ENCODE measurements at regions not wholly inside any gene's neighbourhood (a gene's known extent, or its start where the extent isn't known, plus 50 kb on each side); places are given as distances from the start of the nearest gene placed in this dataset.

GRCh38 chr2:4295680-4296079 is 592.3 kb downstream of the DCDC2C start:
- no peak overlapping the region for H3K4me3 ChIP-seq (ENCODE audit: low read depth, low read length)
- DNase-seq (ENCODE audit: low read depth, low spot score) = no peak
- in situ Hi-C loops (cut with HindIII; ENCODE audit: low sequenced_read_pairs) = no loop called here
- TF ChIP-seq, protein P1, sequence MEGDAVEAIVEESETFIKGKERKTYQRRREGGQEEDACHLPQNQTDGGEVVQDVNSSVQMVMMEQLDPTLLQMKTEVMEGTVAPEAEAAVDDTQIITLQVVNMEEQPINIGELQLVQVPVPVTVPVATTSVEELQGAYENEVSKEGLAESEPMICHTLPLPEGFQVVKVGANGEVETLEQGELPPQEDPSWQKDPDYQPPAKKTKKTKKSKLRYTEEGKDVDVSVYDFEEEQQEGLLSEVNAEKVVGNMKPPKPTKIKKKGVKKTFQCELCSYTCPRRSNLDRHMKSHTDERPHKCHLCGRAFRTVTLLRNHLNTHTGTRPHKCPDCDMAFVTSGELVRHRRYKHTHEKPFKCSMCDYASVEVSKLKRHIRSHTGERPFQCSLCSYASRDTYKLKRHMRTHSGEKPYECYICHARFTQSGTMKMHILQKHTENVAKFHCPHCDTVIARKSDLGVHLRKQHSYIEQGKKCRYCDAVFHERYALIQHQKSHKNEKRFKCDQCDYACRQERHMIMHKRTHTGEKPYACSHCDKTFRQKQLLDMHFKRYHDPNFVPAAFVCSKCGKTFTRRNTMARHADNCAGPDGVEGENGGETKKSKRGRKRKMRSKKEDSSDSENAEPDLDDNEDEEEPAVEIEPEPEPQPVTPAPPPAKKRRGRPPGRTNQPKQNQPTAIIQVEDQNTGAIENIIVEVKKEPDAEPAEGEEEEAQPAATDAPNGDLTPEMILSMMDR (IDR thresholded peaks at IDR 0.05; ENCODE audit: low read depth, low read length) = no peak

- no peak overlapping the region for H3K4me3 ChIP-seq (ENCODE audit: low read depth, low read length)
- in situ Hi-C loops (cut with HindIII; ENCODE audit: low sequenced_read_pairs) = no loop called here
- TF ChIP-seq, protein P1 (IDR thresholded peaks at IDR 0.05; ENCODE audit: low read depth, low read length) = no peak
- DNase-seq (ENCODE audit: low read depth, low spot score) = no peak
These were observed 597.2 kb downstream of the DCDC2C start for GRCh38 chr2:4300616-4301015.

GRCh38 chr2:4324531-4324930 is 621.2 kb downstream of the DCDC2C start:
- in situ Hi-C loops (cut with HindIII; ENCODE audit: low sequenced_read_pairs) = no loop called here
- H3K4me3 ChIP-seq (ENCODE audit: low read depth, low read length) = no peak overlapping the region
- DNase-seq (ENCODE audit: low read depth, low spot score) = no peak
- TF ChIP-seq, protein P1 (IDR thresholded peaks at IDR 0.05; ENCODE audit: low read depth, low read length) = no peak

DNA sequence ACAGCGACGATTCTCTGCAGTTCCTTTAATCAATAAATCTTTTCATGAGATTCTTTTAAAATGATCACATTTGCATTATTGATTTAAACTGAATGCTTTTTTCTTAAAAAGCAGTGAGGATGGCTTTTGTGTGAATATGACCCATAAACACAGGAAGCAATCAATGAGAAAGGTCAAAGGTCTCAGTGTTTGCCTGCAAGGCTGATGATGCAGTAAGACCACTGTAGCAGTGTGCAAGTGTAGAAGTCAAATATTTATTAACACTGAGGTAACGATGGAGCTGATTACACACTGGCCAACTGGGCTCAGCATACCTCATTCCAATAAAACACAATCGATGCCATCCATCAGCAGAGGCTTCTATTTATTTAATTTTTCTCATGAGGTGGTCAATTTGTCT is 633.5 kb downstream of the DCDC2C start:
- in situ Hi-C loops (cut with HindIII; ENCODE audit: low sequenced_read_pairs) = no loop called here
- DNase-seq (ENCODE audit: low read depth, low spot score) = no peak
- TF ChIP-seq, protein P1 (IDR thresholded peaks at IDR 0.05; ENCODE audit: low read depth, low read length) = no peak
- no peak overlapping the region for H3K4me3 ChIP-seq (ENCODE audit: low read depth, low read length)

DNA sequence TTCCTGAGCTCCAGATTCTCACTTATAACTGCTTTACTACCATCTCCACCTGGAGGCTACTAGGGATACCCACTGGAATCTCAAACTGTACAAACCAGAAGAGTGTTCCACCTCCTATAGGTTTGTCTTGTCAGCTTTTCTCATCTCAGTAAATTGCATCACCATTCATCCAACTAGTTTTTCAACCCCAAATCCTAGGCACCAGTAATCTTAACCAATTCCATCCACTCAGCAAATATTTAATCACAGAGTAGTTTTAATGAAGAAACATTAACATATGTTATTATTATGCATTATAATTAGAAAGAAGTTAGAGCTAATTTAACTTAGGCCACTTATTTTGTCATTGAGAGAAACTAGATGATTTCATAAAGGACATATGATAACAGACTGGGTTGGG is 635.0 kb downstream of the DCDC2C start:
- DNase-seq (ENCODE audit: low read depth, low spot score) = no peak
- TF ChIP-seq, protein P1 (IDR thresholded peaks at IDR 0.05; ENCODE audit: low read depth, low read length) = no peak
- no peak overlapping the region for H3K4me3 ChIP-seq (ENCODE audit: low read depth, low read length)
- in situ Hi-C loops (cut with HindIII; ENCODE audit: low sequenced_read_pairs) = no loop called here

DNA sequence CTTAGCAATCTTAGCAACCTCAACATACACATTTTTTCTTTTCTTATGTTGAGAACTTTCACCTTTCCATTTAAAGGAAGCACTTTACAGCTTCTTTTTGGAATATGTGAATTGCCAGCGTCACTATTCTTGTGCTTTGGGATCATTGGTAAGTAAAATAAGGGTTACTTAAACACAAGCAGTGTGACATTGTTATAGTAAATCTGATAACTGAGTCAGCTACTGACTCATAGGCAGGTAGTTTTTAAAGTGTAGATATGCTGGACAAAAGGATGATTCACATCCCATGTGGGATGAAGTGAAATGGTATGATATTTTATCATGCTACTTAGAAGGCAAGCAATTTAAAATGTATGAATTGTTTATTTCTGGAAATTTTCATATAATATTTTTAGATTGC is 637.2 kb downstream of the DCDC2C start:
- TF ChIP-seq, protein P1 (IDR thresholded peaks at IDR 0.05; ENCODE audit: low read depth, low read length) = no peak
- H3K4me3 ChIP-seq (ENCODE audit: low read depth, low read length) = no peak overlapping the region
- in situ Hi-C loops (cut with HindIII; ENCODE audit: low sequenced_read_pairs) = no loop called here
- no peak for DNase-seq (ENCODE audit: low read depth, low spot score)

- TF ChIP-seq, protein P1 (IDR thresholded peaks at IDR 0.05; ENCODE audit: low read depth, low read length) = no peak
- no peak for DNase-seq (ENCODE audit: low read depth, low spot score)
- no peak overlapping the region for H3K4me3 ChIP-seq (ENCODE audit: low read depth, low read length)
- in situ Hi-C loops (cut with HindIII; ENCODE audit: low sequenced_read_pairs) = no loop called here
These were observed 643.3 kb downstream of the DCDC2C start for GRCh38 chr2:4346628-4347027.
